ENCODE measurements at regions not wholly inside any gene's neighbourhood (a gene's known extent, or its start where the extent isn't known, plus 50 kb on each side); places are given as distances from the start of the nearest gene placed in this dataset.

DNA sequence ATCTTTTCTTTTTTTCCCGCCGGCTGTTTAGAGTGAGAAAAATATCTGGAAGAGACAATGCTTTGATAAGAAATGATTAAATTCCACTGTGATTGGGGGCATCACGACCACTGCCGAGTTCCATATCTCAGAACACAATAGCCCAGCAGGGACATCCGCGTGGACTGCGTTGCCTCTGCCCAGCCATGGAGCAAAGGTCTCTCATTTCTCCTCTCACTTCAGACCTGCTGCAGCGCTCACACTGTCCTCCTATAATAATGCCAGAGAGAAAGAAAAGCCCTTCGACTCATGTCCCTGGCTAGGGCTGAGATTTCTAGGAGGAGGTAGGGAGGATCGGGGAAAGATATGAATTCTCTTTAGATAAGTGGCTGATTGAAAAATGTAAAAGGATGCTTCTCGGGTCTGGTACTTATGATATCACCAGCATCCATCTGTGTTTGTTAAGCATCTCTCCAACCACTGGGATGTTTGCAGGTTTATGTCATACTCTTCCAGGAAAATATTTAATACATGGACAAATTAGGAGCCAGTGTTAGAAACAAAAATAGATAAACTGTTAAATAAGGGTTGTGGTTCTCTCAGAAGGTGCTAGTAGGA lies 472.9 kb upstream of the AKR1E2 start:
- TF ChIP-seq YY1 (IDR thresholded peaks at IDR 0.05) (no peak), CTCF (IDR thresholded peaks at IDR 0.05; ENCODE audit: low read depth, low read length, missing input control) (no peak), REST (IDR thresholded peaks at IDR 0.05) (no peak), GABPA (IDR thresholded peaks at IDR 0.05 in 1 of 2, conservative IDR thresholded peaks at IDR 0.05 in 1 of 2) (no peak)

Data from liver (tissue), 3 donors.